ENCODE measurements at regions not wholly inside any gene's neighbourhood (a gene's known extent, or its start where the extent isn't known, plus 50 kb on each side); places are given as distances from the start of the nearest gene placed in this dataset.
"Not testable (repeated sequence)": the region's sequence is repeated elsewhere in the genome, so short reads cannot be mapped to it uniquely, and the experiment has no call there.

GRCh38 chr2:144671695-144672455, 152.0 kb upstream of the ZEB2 start:
- peak in 1 of 2 donors; percentile 79 for DNase-seq

GRCh38 chr2:144670738-144671137, 150.8 kb upstream of the ZEB2 start:
- DNase-seq, result no peak

- DNase-seq, result no peak
These were observed 150.2 kb upstream of the ZEB2 start for GRCh38 chr2:144670080-144670479.

- no peak for DNase-seq
These were observed 149.5 kb upstream of the ZEB2 start for GRCh38 chr2:144669196-144669987.

GRCh38 chr2:144668493-144669110, 148.7 kb upstream of the ZEB2 start:
- DNase-seq, result no peak

GRCh38 chr2:144666032-144666431, 146.1 kb upstream of the ZEB2 start:
- DNase-seq, result no peak

GRCh38 chr2:144663207-144663606, 143.3 kb upstream of the ZEB2 start:
- peak in 1 of 2 donors; percentile 74 for DNase-seq

- peak; percentile 45 to 87 for DNase-seq
These were observed 140.8 kb upstream of the ZEB2 start for GRCh38 chr2:144660518-144661316.

GRCh38 chr2:144659731-144660275, 139.9 kb upstream of the ZEB2 start:
- DNase-seq, result peak; percentile 25 to 86

GRCh38 chr2:144654523-144654922, 134.6 kb upstream of the ZEB2 start:
- DNase-seq, result no peak

GRCh38 chr2:144650907-144651306, 131.0 kb upstream of the ZEB2 start:
- no peak for DNase-seq

GRCh38 chr2:144648837-144649465, 129.0 kb upstream of the ZEB2 start:
- no peak for DNase-seq

- DNase-seq, result no peak
These were observed 125.3 kb upstream of the ZEB2 start for GRCh38 chr2:144645083-144645778.

- DNase-seq, result no peak
These were observed 124.6 kb upstream of the ZEB2 start for GRCh38 chr2:144644549-144644948.

GRCh38 chr2:144643537-144644336, 123.8 kb upstream of the ZEB2 start:
- DNase-seq, result no peak

- no peak for DNase-seq
These were observed 122.9 kb upstream of the ZEB2 start for GRCh38 chr2:144642856-144643255.

- DNase-seq, result no peak
These were observed 122.2 kb upstream of the ZEB2 start for GRCh38 chr2:144642131-144642530.

GRCh38 chr2:144638250-144638649, 118.3 kb upstream of the ZEB2 start:
- DNase-seq, result not testable (repeated sequence)

GRCh38 chr2:144636860-144637259, 116.9 kb upstream of the ZEB2 start:
- DNase-seq, result not testable (repeated sequence)

- no peak for DNase-seq
These were observed 112.9 kb upstream of the ZEB2 start for GRCh38 chr2:144632809-144633208.

GRCh38 chr2:144631636-144632035, 111.7 kb upstream of the ZEB2 start:
- DNase-seq, result no peak
